SK-N-SH (cell line): ENCODE measurements at regions not wholly inside any gene's neighbourhood (a gene's known extent, or its start where the extent isn't known, plus 50 kb on each side); places are given as distances from the start of the nearest gene placed in this dataset.

Experiments
- CTCF ChIP-seq: fragments of 200-600 bp; sonication (generic); IDR thresholded peaks from 2 replicates; pipeline ENCODE4 v1.6.1; 2017; ENCODE audit warnings: antibody characterized with exemption, mild to moderate bottlenecking, moderate library complexity
- EP300 ChIP-seq, 2 experiments: IDR thresholded peaks; 2 replicates each; pipeline versions ENCODE4 v1.4.0 to v1.6.1; 2012; ENCODE audit warnings: borderline replicate concordance in 1 of 2, low read depth in 1 of 2, low read length in 1 of 2
- EZH2phosphoT487 ChIP-seq: fragments of 200-600 bp; sonication (generic); IDR thresholded peaks from 2 replicates; pipeline ENCODE4 v1.6.1; 2017; ENCODE audit warnings: low read depth, mixed run types, mild to moderate bottlenecking, antibody characterized with exemption, moderate library complexity, borderline replicate concordance
- FOXM1 ChIP-seq: IDR thresholded peaks from 2 replicates; pipeline ENCODE4 v1.4.0; 2012; ENCODE audit warnings: low read depth, mild to moderate bottlenecking
- MAX ChIP-seq: IDR thresholded peaks from 2 replicates; pipeline ENCODE4 v1.4.0; 2012; ENCODE audit warnings: low read depth
- RAD21 ChIP-seq: IDR thresholded peaks from 2 replicates; pipeline ENCODE4 v1.6.1; 2012; ENCODE audit warnings: mild to moderate bottlenecking, low read length

DNA sequence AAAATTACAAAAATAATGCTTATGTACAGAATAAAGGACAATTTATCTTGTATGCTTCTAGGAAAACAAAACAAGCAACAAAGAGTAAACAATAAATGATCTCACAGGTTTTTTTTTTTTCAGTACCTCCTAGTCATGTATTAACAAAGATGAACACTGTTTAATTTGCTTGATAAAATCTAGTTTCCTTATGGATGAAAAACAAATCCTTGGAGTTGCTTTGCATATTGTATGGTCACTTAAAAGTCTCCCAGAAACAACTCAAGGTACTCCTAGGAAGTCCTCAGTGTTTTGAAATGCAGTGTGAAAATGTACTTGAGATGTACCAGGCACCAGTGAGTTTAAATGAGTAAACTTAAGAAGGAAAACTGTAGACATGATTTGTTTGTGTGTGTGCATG, 686.0 kb upstream of the BRINP3 start:
- TF ChIP-seq CTCF (no peak), EP300 (IDR thresholded peaks at IDR 0.05; ENCODE audit: borderline replicate concordance in 1 of 2, low read depth in 1 of 2, low read length in 1 of 2) (no peak), EZH2phosphoT487 (no peak), RAD21 (no peak), MAX (no peak), FOXM1 (no peak)
